T-helper 1 cell (primary cell): ENCODE measurements at regions not wholly inside any gene's neighbourhood (a gene's known extent, or its start where the extent isn't known, plus 50 kb on each side); places are given as distances from the start of the nearest gene placed in this dataset.

ENCODE experiments used
- DNase-seq, 5 donors: peaks; one replicate each; pipeline ENCODE4 v3.0.0-alpha.2; 2012 to 2020

DNA sequence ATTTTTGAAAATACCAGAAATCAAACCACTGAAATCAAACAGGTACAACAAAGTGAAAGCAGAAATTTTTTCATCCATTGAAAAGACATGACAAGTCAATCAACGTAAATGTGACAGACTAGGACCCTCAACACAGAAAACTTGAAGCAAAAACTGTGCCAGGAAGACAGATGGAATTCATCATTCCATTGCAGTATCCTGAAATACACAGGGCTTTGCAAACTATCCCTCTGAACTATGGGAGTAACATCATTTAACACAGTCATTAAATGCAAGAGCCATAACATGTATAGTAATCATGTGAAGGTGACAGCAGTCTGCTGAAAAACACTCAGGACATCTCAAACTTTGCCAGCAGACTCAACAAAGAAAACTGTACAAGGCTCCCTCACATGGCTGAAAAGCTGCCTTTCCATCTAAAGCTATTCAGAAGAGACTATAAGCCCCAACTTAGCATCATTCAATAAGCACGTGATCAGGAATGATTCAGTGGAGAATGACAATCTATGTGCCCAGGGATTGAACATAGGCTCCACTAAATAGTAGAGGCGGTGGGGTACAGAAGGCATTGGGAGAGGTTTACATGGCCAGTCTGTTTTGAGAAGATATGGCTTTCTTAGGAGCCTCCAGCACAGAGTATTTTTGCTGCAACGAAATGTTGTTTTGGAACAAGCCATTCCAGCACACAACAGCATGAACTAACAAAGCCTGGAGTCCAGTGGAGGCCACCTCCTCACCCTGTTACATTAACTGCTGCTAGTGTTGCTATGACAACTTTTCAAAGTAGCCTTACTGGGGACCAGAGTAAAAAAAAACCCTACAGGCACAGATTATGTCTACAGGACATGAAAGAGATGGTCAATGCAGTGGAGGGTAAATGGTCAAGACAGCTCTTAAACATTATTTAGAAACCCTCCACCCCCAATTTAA lies 274.5 kb upstream of the NOCT start:
- DNase-seq: no peak

DNA sequence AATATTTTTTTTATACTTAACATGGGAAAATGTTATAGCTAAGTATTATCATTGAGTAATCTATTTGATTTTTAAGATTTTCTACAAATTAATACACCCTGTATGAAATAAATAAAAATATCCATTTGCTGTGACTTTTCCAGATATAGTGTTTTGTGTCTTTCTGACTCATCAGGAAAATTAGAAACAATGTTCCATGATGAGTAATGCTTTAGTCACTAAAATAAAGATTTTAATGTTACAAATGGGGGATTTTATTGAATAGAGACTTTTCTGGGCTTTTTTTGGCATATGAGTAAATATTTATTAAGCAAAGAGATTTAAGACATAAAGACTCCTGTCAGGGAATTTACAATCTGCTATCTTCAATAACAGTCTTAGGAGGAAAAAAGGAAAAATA lies 279.2 kb upstream of the NOCT start:
- no peak for DNase-seq

DNA sequence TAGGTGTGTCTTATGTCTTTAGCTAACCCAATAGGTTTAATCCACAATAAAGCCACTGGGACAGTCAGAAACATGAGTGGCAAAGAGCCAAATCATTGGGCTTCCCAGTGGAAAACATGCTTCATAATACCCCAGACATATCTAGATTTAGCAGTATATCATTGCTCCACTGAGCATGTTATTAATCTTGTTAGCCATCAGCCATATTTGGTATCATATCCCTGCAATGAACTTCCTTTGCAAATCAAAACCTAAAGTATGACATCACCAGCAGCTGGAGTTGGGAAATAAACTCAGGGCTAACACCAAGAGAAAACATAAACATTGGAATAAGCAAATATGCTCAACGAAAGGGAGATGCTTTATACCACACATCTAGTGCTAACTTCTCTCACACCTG lies 280.8 kb upstream of the NOCT start:
- DNase-seq: no peak

DNA sequence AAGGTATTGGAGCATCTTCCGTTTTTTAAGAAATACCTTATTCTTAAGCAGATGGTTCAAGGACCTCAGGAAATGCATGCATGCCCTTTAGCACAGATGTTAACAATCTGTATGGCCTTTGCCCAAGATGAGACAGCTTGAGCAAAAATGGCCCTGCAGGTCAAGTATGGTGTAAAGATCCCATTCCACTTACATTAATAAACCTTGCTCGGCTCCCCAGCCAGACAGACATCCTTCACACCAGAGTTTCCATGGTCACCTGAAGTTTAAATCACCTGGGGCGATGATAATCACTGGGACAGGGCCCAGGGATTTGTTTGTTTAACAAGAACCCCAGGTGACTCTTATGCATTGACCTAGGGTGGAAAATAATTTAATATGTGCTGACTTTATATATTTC lies 287.0 kb upstream of the NOCT start:
- DNase-seq: no peak

DNA sequence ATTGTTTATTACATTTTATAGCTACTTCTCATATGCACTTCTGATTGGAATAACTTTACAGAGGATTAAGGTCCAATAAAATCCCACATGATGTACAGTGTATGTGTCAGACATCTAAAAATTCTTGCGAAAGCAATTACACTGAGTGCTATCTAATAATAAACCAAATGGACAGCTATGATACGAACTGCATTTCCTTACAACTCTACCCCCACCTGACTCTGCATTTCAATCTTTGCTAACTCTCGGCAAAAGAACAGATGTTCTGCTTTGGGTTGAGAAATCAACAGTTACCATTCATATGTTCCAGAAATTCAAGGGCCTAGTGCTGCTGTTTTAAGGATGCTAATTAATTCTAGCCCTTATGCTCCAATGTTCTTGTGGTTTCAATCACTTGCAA lies 287.9 kb upstream of the NOCT start:
- DNase-seq: no peak

DNA sequence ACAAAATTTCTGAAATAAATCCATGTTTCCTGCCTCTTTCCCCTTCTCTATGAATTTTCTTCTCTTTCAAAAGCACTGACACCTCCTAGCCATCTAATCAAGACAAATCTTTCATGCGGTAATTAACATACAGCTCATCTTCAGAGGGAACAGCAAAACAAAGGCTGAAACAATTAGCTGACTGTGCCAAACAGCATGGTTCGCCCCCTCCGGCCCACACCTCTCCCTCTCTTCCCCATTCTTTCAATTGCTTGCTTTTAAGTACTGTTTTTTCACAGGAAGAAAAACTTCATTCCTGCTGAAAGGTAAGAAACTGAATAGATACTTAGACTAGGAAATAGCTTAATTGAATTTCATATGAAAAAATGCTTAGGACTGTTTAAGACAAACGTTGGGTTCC lies 291.1 kb upstream of the NOCT start:
- DNase-seq: no peak

DNA sequence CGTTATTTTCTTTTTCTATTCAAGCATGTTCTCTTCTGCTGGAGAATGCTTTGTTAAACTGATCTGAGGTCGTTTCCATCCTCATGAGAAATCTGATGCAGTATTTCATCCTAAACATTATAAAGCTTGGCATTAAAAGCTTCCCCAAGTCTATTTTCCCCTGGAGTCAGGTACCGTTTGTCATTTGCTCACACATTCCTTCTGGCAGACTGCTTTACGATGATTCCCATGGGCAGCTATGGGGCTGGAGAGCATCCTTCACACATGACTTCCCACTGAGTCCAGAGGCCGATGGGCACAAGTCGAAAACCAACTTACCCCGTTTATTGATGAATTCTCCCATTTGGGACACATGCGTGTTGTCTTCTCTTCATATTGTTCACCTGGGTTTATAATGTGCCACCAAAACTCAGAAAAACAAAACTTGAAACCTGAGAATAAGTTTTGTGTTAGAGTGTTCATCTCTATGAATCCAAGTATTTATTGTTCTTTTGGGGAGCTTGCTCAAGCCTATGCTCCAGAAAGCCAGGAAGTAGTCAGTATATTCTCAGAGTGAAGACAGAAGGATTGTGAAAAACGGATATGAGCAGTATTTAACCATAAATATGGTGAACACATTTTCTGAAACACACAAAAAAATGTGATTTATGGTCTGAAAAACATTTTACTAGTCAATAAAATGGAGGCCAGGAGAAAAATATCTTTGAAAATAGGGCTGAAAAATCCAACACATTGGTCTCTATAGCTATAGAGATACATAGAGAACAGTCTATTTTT lies 298.8 kb upstream of the NOCT start:
- DNase-seq: no peak

DNA sequence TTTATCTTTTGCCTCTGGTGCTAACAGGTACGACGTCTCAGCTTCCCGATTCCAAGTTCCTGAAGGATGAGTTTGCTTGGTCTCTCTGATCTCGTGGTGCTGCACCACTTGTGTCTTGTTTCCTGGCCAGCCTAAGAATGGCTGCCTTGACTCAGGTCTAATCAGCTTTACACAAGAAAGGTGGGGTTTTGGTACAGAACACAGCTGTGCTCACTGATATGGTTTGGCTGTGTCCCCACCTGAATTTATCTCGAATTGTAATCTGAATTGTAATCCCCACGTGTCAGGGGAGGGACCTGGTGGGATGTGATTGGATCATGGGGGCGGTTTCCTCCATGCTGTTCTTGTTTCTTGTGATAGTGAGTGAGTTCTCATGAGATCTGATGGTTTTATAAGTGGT lies 305.3 kb upstream of the NOCT start:
- no peak for DNase-seq

DNA sequence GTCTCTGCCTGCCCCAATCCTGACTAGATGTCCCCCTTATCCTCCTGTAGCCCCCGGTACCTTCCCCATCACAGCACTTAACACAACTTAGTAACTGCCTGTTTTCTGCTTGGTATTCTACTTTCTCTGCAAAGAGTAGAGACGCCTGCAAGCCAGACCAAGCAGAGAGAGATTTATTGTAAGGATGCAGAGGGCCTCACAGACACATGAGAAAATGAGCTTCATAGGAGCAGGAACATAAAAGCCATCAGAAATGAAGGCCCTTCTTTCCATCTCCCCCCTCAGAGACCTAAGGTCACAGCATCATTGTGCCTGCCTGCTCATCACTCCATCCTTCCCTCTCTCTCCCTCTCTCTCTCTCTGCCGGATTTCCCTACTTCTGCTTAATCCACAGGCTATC lies 305.7 kb upstream of the NOCT start:
- DNase-seq: no peak

DNA sequence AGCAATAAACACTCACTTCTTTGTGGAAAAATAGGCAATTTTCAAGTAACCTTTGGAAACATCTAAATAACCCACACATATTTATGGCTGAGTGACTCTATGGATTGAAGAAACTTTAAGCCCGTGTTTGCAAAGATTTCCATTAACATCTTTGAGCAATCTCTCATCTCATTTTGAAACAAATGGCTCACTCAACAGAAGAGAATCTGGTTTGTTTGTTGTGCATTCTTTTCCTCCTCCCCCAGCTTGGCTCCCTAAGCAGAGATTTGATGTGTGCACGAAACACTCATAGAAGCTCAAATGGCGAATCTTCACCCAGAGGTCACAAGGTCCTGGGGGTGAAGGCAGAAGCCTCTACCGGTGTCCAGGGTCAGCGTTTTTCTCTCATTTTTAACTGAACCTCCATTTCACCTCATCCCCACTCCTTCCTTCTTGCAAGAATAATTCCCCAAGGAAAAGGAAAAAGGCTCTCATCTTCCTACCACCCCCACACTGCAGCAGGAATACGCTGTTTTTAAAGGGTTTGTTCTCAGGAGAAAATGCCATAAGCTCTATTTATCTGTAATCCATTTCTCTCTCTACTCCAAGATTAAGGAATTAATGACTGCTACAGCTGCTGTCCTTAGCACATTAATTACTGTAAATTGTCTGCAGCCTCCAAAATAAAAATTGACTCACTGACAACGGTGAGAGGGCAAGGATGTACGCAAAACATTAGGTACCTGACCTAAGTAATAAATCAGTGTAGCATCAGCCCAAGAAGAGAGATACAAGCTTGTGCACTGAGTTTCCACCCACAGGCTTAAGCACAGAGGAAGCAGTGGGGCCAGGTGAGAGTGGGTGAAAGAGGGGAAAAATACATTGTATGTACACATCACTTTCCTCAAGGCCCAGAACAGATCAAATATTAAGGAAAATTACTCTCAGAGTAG lies 307.6 kb upstream of the NOCT start:
- DNase-seq: no peak

DNA sequence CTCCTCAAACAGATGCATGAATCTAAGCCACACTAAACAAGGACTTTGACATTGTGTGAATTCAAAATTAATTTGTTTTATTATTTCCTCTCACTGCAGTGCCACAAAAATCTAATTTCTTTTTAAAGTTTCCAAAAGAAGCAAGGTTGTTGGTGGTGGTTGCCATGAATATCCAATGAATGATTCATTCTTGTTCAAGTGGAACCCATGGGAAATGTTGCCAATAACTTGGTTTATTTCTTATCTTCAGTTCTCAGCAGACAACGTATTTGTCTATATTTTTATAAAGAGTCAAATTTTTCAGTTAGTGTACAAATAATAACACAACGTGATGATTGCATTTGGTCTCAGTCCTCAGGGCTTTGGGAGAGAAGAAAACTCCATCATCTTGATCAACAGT lies 309.4 kb upstream of the NOCT start:
- DNase-seq: no peak

DNA sequence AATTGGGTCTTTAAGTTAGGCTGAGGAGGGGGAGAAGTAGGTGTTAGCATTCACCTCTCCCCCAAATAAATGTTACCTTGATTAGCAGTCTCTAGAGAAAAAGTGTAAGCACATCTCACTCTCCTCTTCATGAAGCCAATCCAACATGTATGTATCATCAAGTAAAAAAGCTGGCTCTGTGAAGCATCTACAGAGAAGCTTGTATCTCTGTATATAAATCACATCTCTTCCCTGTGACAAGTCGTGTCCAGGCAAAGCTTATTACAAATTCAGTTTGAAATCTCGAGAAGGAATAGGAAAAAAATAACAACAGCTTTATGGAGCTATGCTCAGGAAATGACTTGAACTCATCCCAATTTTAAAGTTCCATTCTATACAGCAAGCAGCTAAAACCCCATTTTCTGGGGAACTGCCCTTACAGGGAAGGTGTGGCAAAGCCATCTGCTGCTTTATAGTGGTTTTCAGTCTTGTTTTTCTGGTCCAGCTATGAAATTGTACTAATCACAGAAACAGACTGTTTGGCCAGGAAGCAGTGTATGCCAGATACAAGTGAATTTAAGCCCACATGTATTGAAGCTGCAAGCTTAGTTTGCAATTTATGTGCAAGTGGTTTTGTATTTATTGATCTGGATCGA lies 313.3 kb upstream of the NOCT start:
- DNase-seq: no peak

DNA sequence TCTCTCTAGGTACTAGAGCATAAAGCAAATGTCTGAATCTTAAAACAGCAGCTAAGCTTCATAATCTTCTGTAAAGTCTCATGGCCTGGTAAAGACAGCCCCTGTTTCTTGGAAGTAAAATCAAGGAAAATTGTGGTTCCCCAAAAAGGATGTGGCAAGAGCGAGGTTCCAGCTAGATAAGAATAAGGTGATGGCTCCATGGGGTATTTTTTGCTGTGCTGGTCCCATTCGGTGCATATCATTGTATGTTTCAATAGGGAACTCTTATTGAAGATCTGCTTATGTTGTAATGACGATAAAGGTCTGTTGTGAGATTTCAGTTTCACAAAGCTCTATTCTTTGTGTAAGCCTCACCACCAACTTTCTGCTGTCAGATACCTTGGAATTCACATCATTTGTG lies 316.9 kb upstream of the NOCT start:
- DNase-seq: no peak

DNA sequence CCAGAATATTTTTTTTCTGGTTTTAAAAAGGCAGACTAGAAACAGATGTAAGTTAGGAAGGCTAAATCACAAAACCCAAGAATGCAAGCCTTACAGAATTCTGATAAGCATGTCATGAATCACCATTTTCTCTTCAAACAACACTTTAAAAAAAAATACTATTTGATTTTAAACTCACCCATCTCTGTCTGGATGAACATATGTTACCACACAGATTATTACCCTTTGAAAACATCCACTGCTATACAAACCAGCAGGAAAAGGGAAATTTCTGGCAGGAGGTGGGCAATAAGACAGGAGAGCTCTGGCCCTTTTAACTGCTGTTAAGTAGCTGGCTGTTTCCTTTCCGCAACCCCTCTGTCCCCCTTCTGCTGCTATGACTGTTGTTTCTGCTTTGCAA lies 317.7 kb upstream of the NOCT start:
- no peak for DNase-seq

DNA sequence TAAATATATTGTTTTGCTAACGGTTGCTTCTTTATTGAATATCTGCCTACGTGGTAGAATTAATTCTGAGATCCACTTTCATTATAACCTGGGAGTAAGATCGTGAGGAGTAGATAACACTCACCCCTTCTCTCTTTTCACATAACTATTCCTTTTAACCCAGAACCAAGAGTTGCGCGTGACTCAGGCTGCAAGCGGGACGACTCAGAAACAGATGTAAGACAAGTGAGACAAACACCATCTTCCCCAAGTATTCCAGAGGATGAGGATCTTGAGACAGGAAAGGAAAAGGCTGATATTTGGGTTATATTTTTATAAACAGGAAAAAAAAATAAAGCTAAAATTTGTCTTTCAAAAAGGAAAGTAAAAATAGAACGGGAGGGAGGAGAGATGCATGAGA lies 318.8 kb upstream of the NOCT start:
- no peak for DNase-seq

DNA sequence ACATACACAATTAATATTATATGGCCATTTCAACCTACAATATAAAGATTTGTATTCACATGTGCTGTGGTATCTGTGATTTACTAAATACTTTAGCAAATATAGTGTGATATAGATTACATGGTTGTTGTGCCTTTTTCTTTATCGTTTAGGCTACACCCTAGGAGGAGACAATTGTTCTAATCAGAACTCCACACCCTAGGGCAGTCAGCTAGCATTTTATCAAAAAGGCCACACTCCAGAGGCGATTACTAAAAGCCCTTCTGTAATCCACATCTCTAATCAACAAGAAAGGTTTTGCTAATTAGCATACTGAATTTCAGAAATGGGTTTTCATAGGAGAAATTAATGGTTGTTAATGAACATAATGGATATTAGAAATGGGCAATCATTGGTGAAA lies 319.5 kb upstream of the NOCT start:
- DNase-seq: no peak

DNA sequence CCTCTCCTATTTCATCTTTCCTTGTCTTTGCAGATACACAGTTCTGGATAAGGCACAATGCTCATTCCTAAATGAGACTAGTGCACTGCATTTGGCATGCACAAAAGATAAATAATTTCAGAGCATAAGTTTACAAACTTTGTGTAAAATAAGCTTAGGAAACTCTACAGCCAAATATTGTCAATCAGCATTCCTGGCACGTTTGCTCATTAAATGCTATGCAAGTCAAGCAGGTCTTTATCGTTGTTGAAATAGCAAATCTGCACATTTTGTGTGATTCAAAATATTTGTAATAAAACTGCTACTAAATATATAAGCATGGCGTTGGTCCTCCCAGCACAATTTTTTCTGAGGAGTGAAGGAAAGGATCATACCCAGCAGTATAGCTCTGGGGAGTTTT lies 322.1 kb upstream of the NOCT start:
- DNase-seq: no peak

DNA sequence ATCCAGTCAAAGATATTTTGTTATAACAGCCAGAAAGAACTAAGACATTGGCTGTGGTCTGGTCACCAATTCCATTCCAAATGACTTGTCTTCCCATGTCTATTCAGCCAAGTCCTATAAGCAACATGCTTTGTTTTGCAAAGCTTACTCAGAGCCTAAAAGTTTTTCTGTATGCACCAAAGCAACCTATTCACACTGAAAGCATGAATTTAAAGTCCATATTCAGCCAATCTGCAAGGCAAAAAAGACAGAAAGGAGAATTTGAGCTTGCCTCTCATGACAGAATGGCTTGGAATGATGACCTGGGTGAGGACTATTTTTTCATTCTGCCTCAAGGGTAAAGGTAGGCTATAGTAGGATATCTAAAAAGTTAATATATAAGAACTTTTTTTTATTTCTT lies 323.2 kb upstream of the NOCT start:
- no peak for DNase-seq

DNA sequence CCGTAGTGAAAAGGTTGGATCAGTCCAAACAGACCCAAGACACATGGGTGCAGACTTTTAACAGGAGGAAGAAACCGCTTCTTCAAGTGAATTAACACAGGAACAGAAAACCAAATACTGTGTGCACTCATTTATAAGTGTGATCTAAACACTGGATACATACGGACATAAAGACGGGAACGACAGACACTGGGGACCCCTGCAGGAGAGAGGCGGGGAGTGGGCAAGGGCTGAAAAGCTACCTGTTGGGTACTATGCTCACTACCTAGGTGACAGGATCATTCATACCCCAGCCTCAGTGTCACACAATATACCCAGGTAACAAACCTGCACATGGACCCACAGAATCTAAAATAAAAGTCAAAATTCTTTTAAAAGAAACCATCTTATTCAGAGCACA lies 326.0 kb upstream of the NOCT start:
- DNase-seq: no peak

DNA sequence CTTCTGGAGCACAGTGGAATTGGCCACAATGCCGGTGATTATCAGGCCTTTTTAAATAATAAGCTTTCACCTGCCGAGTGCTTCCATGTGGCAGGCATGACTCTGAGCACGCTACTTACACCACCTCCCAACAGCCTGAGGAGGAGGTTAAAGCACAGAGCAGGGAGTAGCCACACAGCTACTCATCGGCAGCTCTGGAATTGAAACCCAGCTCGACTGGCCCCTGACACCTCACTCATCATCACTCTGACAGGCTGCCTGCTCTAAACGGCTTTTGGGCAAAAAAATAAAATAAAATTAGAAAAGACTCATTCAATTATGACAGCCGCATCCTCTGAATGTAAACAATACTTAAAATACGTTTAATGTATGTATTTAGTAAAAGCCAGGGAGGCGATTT lies 326.4 kb upstream of the NOCT start:
- no peak for DNase-seq

DNA sequence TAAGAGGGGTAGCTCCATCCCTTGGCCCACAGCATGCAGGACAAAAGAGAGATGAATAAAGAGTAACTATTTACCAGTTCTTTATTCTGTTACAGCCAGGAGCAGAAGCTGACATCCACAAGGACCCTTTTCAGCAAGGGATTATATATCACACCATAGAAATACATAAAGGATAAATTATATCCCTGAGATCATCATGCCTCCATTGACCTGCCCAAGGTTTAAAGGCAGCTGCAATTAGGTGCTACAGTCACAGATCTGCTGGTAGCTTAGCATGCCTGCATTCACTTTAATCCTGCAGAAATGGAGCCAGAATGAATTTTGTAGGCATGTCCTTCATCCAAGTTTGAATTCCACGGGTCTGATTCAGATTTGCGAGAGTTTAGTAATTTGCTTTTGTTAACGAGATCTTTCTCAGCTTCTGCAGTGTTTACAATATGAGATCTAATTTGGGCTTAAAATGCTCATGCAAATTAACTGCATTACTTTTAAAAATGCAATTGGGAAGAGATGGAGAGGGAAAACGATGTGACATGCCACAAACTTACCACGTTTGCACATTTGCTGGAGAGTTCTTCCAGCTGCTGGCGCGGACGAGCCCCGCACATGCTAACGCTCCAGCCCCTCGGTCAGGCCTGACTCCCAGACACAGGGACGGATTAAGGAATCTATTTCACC lies 327.0 kb upstream of the NOCT start:
- no peak for DNase-seq
